RWPE1 (cell line): ENCODE measurements at regions not wholly inside any gene's neighbourhood (a gene's known extent, or its start where the extent isn't known, plus 50 kb on each side); places are given as distances from the start of the nearest gene placed in this dataset.

Source experiments
- CTCF ChIA-PET: fragments of 350-600 bp; sonication (Branson Sonifier 250); formaldehyde crosslinking; extraction: SDS; loops from one replicate; lab custom pipeline; 2021; lab: Yijun Ruan, JAX
- POLR2A ChIA-PET: fragments of 400-600 bp; formaldehyde crosslinking; extraction: SDS; loops from one replicate; lab custom pipeline; 2020; ENCODE audit warnings: antibody characterized with exemption; ENCODE audit not compliant: low non-redundant PET; lab: Yijun Ruan, JAX
- DNase-seq: peaks from one replicate; pipeline ENCODE4 v3.0.0; 2012; ENCODE audit warnings: low spot score
- H3K27ac ChIP-seq: fragments of 450-650 bp; 2 replicates; pipeline ENCODE4 v1.5.1; 2017
- CTCF ChIP-seq: fragments of 450-650 bp; conservative IDR thresholded peaks from 2 replicates; pipeline ENCODE4 v1.5.1; 2017; ENCODE audit warnings: low read depth, mild to moderate bottlenecking

- ChIA-PET CTCF (no interaction called here), POLR2A (no interaction called here)
- H3K27ac ChIP-seq: no peak overlapping the region
- no peak for TF ChIP-seq CTCF
- no peak for DNase-seq
Measured at GRCh38 chr4:149973181-149973580, 105.1 kb upstream of the DCLK2 start.

GRCh38 chr4:149975172-149975571 lies 103.1 kb upstream of the DCLK2 start:
- no peak overlapping the region for H3K27ac ChIP-seq
- DNase-seq: no peak
- CTCF ChIA-PET: no interaction called here
- TF ChIP-seq CTCF: no peak
- POLR2A ChIA-PET: no interaction called here

GRCh38 chr4:149980121-149980682 lies 98.0 kb upstream of the DCLK2 start:
- no peak overlapping the region for H3K27ac ChIP-seq
- ChIA-PET POLR2A (no interaction called here), CTCF (no interaction called here)
- no peak for DNase-seq
- TF ChIP-seq CTCF: no peak

- ChIA-PET POLR2A (no interaction called here), CTCF (no interaction called here)
- peak; percentile 45 for DNase-seq
- TF ChIP-seq CTCF: peak; percentile 86
- H3K27ac ChIP-seq: no peak overlapping the region
Measured at GRCh38 chr4:149980941-149981340, 97.3 kb upstream of the DCLK2 start.

- CTCF ChIA-PET: no interaction called here
- DNase-seq: no peak
- POLR2A ChIA-PET: no interaction called here
- no peak for TF ChIP-seq CTCF
- H3K27ac ChIP-seq: no peak overlapping the region
Measured at GRCh38 chr4:149983401-149983800, 94.8 kb upstream of the DCLK2 start.

- CTCF ChIA-PET: no interaction called here
- POLR2A ChIA-PET: no interaction called here
- TF ChIP-seq CTCF: no peak
- no peak overlapping the region for H3K27ac ChIP-seq
- DNase-seq: no peak
Measured at GRCh38 chr4:149983931-149984330, 94.3 kb upstream of the DCLK2 start.
